Tibial artery (tissue), 4 donors: ENCODE measurements at regions not wholly inside any gene's neighbourhood (a gene's known extent, or its start where the extent isn't known, plus 50 kb on each side); places are given as distances from the start of the nearest gene placed in this dataset.

Experiments
- DNase-seq, 2 donors: peaks; one replicate each; pipeline ENCODE4 v3.0.0-alpha.2; 2019
- H3K27ac ChIP-seq, 2 donors: fragments of 200-600 bp; sonication (generic) in 1 of 2; 1 replicate in 1 of 2; 2 replicates in 1 of 2; pipeline ENCODE4 v1.5.1; 2018 to 2019; ENCODE audit warnings: mild to moderate bottlenecking in 1 of 2
- H3K27me3 ChIP-seq, 2 donors: fragments of 200-600 bp; sonication (generic) in 1 of 2; one replicate each; pipeline versions ENCODE4 v1.5.1 to v1.6.0; 2016 to 2019
- H3K36me3 ChIP-seq, 3 donors: fragments of 200-600 bp; sonication (generic) in 2 of 3; one replicate each; pipeline ENCODE4 v1.5.1; 2016 to 2019; ENCODE audit warnings: mild to moderate bottlenecking in 2 of 3
- H3K4me1 ChIP-seq, 4 donors: fragments of 200-600 bp; sonication (generic) in 2 of 4; 1 replicate in 3 of 4; 2 replicates in 1 of 4; pipeline ENCODE4 v1.5.1; 2016 to 2019
- H3K4me3 ChIP-seq, 2 donors: fragments of 200-600 bp; sonication (generic) in 1 of 2; 1 replicate in 1 of 2; 2 replicates in 1 of 2; pipeline ENCODE4 v1.5.1; 2018 to 2019; ENCODE audit warnings: mild to moderate bottlenecking in 2 of 2
- H3K9me3 ChIP-seq, 3 donors: fragments of 200-600 bp; sonication (generic) in 1 of 3; one replicate each; pipeline ENCODE4 v1.5.1; 2016 to 2019
- CTCF ChIP-seq, 2 experiments: fragments of 200-600 bp in 1 of 2; fragments of 450-650 bp in 1 of 2; IDR thresholded peaks; one replicate each; pipeline ENCODE4 v1.5.1; 2017 to 2019; ENCODE audit warnings: antibody characterized with exemption in 2 of 2, mild to moderate bottlenecking in 1 of 2, moderate library complexity in 1 of 2
- intact Hi-C: fragments of 100-400 bp; cut with DNase I; formaldehyde crosslinking; loops from one replicate; pipeline ENCODE4 v1.15.0; 2023; ENCODE audit warnings: low total_unique reads

GRCh38 chr1:104921525-104921924 lies 1171.8 kb downstream of the AMY1C start:
- no peaks in the 10 kb centered on the region for H3K4me1 ChIP-seq
- H3K27ac ChIP-seq, result no peak overlapping the region
- H3K9me3 ChIP-seq, result no peaks in the 10 kb centered on the region
- intact Hi-C loops, result no loop called here
- TF ChIP-seq CTCF (IDR thresholded peaks at IDR 0.05), result no peak
- no peak for DNase-seq
- H3K4me3 ChIP-seq, result no peak overlapping the region
- H3K27me3 ChIP-seq, result no peaks in the 10 kb centered on the region
- H3K36me3 ChIP-seq, result no peaks in the 10 kb centered on the region

- intact Hi-C loops, result no loop called here
- Histone ChIP-seq H3K36me3 (no peaks in the 10 kb centered on the region), H3K4me1 (no peaks in the 10 kb centered on the region), H3K27me3 (no peaks in the 10 kb centered on the region), H3K27ac (no peak overlapping the region), H3K4me3 (no peak overlapping the region), H3K9me3 (no peaks in the 10 kb centered on the region)
- DNase-seq, result no peak
- no peak for TF ChIP-seq CTCF (IDR thresholded peaks at IDR 0.05)
Measured at GRCh38 chr1:104923075-104923474, 1173.4 kb downstream of the AMY1C start.

GRCh38 chr1:104929280-104929679 lies 1179.6 kb downstream of the AMY1C start:
- no peaks in the 10 kb centered on the region for H3K27me3 ChIP-seq
- no peak for DNase-seq
- H3K4me1 ChIP-seq, result no peaks in the 10 kb centered on the region
- intact Hi-C loops, result no loop called here
- H3K36me3 ChIP-seq, result no peaks in the 10 kb centered on the region
- H3K27ac ChIP-seq, result no peak overlapping the region
- no peak overlapping the region for H3K4me3 ChIP-seq
- peaks cover 0 to 5% (median 0%) of the 10 kb centered on the region in 3 donors for H3K9me3 ChIP-seq
- TF ChIP-seq CTCF (IDR thresholded peaks at IDR 0.05), result no peak

GRCh38 chr1:104932030-104932915 lies 1182.6 kb downstream of the AMY1C start:
- TF ChIP-seq CTCF (IDR thresholded peaks at IDR 0.05), result no peak
- Histone ChIP-seq H3K27ac (no peak overlapping the region), H3K9me3 (peaks cover 0 to 5% (median 0%) of the 10 kb centered on the region in 3 donors), H3K36me3 (no peaks in the 10 kb centered on the region), H3K4me1 (no peaks in the 10 kb centered on the region), H3K4me3 (no peak overlapping the region), H3K27me3 (no peaks in the 10 kb centered on the region)
- no peak for DNase-seq
- intact Hi-C loops, result no loop called here

GRCh38 chr1:104932949-104933679 lies 1183.4 kb downstream of the AMY1C start:
- TF ChIP-seq CTCF (IDR thresholded peaks at IDR 0.05), result no peak

More at GRCh38 chr1:104932949-104933679, 1183.4 kb downstream of the AMY1C start:
- H3K4me3 ChIP-seq, result no peak overlapping the region
- H3K36me3 ChIP-seq, result no peaks in the 10 kb centered on the region
- no peaks in the 10 kb centered on the region for H3K27me3 ChIP-seq
- no peaks in the 10 kb centered on the region for H3K4me1 ChIP-seq
- H3K27ac ChIP-seq, result no peak overlapping the region
- DNase-seq, result no peak
- peaks cover 0 to 5% (median 0%) of the 10 kb centered on the region in 3 donors for H3K9me3 ChIP-seq
- intact Hi-C loops, result no loop called here
